WERI-Rb-1 (cell line): ENCODE measurements at regions not wholly inside any gene's neighbourhood (a gene's known extent, or its start where the extent isn't known, plus 50 kb on each side); places are given as distances from the start of the nearest gene placed in this dataset.

Source experiments
- DNase-seq: peaks from one replicate; pipeline ENCODE4 v3.0.0-alpha.2; 2020
- H3K27ac ChIP-seq: fragments of 250-450 bp; sonication (Bioruptor Pico); 2 replicates; pipeline ENCODE4 v1.5.1; 2020; ENCODE audit warnings: mild to moderate bottlenecking, moderate library complexity
- H3K27me3 ChIP-seq: fragments of 250-450 bp; sonication (Bioruptor Pico); 2 replicates; pipeline ENCODE4 v1.5.1; 2021; ENCODE audit warnings: mild to moderate bottlenecking, low read depth, moderate library complexity; ENCODE audit not compliant: insufficient read depth, severe bottlenecking
- H3K36me3 ChIP-seq: fragments of 250-450 bp; sonication (Bioruptor Pico); 2 replicates; pipeline ENCODE4 v1.5.1; 2020; ENCODE audit warnings: mild to moderate bottlenecking, moderate library complexity
- H3K4me3 ChIP-seq: 2 replicates; pipeline ENCODE4 v1.5.1; 2011; ENCODE audit warnings: low read depth, mild to moderate bottlenecking, control low read depth, low read length
- H3K9me3 ChIP-seq: fragments of 250-450 bp; sonication (Bioruptor Pico); 2 replicates; pipeline ENCODE4 v1.5.1; 2021; ENCODE audit warnings: mild to moderate bottlenecking, moderate library complexity; ENCODE audit not compliant: severe bottlenecking
- TF ChIP-seq, protein P1 (sequence below): IDR thresholded peaks from 2 replicates; pipeline ENCODE4 v1.5.1; 2011; ENCODE audit warnings: low read depth, mild to moderate bottlenecking, control low read depth, inconsistent platforms, low read length

DNA sequence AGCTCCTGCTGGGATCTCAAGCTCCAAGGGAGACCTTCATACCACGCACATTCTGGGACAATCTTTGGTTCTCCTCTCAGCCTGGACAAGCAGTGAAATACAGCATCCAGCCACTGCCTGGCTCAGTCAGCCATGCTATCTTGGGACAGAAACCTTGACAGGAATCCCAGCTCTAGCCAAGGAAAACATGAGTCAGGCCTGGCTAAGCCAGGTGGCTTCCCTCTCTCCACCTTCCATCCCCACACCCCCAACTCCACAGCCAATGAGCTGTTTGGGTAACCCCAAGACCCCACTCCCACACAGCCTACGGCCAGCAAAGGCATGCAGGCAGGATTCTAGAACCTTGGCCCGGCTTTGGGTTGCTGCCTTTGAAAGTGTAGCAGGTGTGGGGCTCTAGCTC is 64.9 kb downstream of the MCFD2 start:
- Histone ChIP-seq H3K9me3 (no peaks in the 10 kb centered on the region), H3K36me3 (no peaks in the 10 kb centered on the region), H3K4me3 (no peak overlapping the region), H3K27ac (no peak overlapping the region), H3K27me3 (no peaks in the 10 kb centered on the region)
- DNase-seq: no peak
- TF ChIP-seq, protein P1, sequence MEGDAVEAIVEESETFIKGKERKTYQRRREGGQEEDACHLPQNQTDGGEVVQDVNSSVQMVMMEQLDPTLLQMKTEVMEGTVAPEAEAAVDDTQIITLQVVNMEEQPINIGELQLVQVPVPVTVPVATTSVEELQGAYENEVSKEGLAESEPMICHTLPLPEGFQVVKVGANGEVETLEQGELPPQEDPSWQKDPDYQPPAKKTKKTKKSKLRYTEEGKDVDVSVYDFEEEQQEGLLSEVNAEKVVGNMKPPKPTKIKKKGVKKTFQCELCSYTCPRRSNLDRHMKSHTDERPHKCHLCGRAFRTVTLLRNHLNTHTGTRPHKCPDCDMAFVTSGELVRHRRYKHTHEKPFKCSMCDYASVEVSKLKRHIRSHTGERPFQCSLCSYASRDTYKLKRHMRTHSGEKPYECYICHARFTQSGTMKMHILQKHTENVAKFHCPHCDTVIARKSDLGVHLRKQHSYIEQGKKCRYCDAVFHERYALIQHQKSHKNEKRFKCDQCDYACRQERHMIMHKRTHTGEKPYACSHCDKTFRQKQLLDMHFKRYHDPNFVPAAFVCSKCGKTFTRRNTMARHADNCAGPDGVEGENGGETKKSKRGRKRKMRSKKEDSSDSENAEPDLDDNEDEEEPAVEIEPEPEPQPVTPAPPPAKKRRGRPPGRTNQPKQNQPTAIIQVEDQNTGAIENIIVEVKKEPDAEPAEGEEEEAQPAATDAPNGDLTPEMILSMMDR: no peak

DNA sequence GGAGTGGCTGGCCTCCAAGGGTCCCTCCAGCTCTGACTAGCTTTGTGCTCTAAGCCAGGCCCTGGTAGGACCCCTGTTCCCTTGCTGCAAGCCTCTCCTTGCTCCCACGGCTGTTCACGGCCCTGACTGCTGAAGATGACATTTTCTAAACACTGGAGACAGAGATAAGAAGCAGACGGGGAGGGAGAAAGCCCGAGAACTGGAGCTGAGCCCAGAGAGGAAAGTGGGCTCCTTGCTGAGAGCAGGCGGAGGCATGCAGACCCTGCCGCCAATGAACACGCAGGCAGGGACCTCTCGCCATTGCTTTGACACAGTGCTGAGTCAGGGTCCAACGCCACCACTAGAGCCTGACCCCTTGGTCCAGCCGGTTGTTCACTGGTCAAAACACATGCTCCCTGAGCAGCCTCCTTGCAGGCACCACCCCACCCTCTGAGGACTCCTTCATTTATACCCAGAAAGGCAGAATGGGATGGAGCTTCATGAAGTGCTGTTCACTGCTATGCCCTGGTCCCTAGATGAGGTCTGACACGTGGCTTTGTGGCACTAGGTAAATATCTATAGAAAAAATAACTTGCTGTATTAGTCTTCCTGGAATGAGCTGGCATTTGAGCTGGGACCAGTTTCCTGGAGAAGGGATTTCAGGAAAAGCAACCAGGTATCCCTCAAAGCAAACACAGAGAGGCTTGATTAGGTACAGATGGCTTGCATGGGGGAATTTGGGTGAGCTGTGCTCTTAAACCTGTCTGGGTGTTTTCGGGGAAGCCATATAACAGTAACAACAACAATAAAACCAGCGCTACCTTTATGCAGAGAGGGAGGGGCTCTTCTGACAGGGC is 65.7 kb downstream of the MCFD2 start:
- TF ChIP-seq, protein P1: no peak
- Histone ChIP-seq H3K9me3 (no peaks in the 10 kb centered on the region), H3K27me3 (no peaks in the 10 kb centered on the region), H3K27ac (no peak overlapping the region), H3K4me3 (no peak overlapping the region), H3K36me3 (no peaks in the 10 kb centered on the region)
- no peak for DNase-seq

DNA sequence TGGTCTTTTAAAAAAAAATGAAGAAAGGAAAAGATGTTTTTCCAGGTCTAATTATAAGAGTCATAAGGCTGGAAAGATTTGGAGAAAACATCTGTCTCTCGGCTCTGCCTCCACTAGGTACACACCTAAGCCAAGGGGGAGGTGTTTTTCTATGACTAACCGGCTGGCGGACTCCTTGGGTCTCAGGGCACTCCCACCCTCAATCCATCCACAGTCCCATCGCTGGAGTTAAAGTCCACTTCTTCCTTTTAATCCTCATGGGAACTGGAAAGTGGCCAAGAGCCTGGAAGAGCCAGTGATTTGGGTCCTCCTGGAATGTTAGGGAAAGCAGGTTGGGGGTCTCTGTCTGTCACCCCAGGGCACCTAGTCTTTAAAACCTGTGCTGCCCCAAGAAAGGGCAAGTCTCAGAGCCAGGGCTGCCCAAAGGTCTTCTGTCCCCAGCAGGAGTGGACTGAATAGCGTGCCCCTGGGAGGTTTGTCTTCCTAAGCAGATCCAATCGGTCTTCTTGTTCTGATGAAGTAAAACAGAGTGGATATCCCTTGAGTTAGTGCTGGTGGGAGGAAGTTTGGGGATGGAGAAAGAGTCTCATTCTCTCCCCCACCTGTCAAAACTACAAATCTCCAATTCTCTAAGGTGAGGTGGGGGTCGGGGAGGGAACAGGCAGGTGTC is 66.4 kb downstream of the MCFD2 start:
- TF ChIP-seq, protein P1: no peak
- no peaks in the 10 kb centered on the region for H3K9me3 ChIP-seq
- H3K27me3 ChIP-seq: no peaks in the 10 kb centered on the region
- no peak overlapping the region for H3K4me3 ChIP-seq
- H3K27ac ChIP-seq: no peak overlapping the region
- no peak for DNase-seq
- no peaks in the 10 kb centered on the region for H3K36me3 ChIP-seq

DNA sequence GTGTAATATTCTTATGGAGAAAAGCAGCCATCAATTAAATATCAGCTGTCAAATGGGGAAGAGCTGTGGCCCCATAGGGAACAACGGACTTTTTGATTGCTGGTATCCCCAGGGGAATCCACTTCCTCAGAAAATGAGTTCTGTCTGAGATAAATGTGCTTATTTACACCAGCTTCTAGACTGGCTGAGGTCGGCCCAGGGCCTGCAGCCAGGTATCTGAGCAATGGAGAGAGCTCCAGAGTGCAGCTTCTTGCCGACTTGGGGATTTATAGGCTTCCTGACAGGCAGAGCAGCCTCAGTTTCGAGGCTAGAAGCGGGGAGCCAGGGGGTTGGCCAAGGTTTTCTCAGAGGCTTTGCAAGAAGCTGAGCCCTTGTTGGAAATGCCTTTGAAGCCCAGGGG is 67.2 kb downstream of the MCFD2 start:
- no peaks in the 10 kb centered on the region for H3K9me3 ChIP-seq
- no peaks in the 10 kb centered on the region for H3K27me3 ChIP-seq
- no peak overlapping the region for H3K27ac ChIP-seq
- no peak overlapping the region for H3K4me3 ChIP-seq
- H3K36me3 ChIP-seq: no peaks in the 10 kb centered on the region
- no peak for DNase-seq
- TF ChIP-seq, protein P1: no peak

DNA sequence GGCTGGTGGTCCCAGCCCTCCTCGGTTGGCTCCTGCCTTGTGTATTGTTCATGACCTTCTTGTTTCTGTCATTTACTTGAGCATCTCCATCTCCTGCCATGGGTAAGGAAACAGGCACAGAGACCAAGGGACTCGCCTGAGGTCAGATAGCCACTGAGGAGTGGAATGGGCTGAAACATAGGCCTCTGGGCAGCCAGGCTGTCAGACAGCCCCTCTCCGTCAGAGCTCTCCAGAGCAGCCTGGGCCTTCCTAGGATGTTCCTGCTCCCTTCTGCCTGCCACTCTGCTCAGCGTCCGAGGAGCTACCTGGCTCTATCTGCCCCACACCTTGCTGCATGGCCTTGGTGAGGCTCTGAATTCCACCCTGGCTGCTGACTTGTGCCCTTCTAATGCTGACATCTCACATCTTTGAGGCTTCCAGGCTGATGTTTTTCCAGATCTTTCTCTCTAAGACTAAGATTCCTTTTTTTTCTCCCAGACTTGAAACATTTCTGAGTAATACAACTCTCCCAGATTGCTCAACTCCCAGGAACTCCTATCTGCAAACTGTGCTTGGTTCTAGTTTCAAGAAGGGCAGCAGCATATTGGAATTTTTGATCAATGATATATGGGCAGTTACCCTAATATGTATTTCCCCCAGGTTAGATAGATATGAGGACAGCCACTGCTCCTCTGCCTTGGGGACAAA is 67.7 kb downstream of the MCFD2 start:
- TF ChIP-seq, protein P1: no peak
- DNase-seq: no peak
- Histone ChIP-seq H3K27ac (no peak overlapping the region), H3K4me3 (no peak overlapping the region), H3K9me3 (no peaks in the 10 kb centered on the region), H3K27me3 (no peaks in the 10 kb centered on the region), H3K36me3 (no peaks in the 10 kb centered on the region)
